ENCODE measurements at regions not wholly inside any gene's neighbourhood (a gene's known extent, or its start where the extent isn't known, plus 50 kb on each side); places are given as distances from the start of the nearest gene placed in this dataset.
"Not testable (repeated sequence)": the region's sequence is repeated elsewhere in the genome, so short reads cannot be mapped to it uniquely, and the experiment has no call there.

DNA sequence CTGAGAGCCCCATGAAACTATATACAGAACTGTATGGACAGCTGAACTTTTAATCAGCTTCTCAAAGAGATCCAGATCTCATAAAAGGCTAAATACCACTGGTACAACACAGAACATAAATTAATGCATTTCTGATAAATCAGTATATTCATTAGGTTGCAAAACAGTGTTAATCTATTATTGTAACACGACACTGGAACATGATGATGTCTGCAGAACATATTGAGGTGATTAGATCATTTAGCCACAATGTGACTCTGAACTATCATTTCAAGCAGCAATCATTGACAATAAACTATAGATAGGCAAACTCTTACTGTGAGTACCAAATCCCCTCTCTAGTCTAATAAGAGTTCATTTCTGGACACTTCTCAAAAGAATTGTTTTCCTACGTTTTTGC lies 50.3 kb downstream of the GASK1B start:
- DNase-seq (ENCODE audit: low read depth, low spot score), result peak; percentile 32
- no peak overlapping the region for H3K4me3 ChIP-seq (ENCODE audit: low read depth, low read length)
- TF ChIP-seq, protein P1, sequence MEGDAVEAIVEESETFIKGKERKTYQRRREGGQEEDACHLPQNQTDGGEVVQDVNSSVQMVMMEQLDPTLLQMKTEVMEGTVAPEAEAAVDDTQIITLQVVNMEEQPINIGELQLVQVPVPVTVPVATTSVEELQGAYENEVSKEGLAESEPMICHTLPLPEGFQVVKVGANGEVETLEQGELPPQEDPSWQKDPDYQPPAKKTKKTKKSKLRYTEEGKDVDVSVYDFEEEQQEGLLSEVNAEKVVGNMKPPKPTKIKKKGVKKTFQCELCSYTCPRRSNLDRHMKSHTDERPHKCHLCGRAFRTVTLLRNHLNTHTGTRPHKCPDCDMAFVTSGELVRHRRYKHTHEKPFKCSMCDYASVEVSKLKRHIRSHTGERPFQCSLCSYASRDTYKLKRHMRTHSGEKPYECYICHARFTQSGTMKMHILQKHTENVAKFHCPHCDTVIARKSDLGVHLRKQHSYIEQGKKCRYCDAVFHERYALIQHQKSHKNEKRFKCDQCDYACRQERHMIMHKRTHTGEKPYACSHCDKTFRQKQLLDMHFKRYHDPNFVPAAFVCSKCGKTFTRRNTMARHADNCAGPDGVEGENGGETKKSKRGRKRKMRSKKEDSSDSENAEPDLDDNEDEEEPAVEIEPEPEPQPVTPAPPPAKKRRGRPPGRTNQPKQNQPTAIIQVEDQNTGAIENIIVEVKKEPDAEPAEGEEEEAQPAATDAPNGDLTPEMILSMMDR (IDR thresholded peaks at IDR 0.05; ENCODE audit: low read depth, low read length), result no peak
- in situ Hi-C loops (cut with HindIII; ENCODE audit: low sequenced_read_pairs), result no loop called here

DNA sequence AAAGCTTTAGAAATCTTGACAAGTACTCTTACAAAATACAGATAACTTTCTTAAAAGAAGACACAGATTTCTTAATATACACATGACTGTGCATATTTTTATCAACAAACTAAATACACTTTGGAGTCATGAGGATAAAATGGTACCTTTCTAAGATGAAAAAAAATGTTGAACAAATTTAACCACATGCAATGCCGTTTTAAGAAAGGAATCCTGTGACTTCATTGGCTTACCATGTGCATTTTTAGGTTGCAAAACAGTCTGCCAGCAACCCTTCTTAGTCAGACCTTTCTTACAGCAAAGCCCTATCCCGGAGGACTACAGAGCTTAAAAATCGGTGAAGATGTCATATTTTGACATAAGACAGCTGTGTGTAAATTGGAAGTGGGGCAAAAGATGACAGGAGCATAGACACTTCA lies 51.7 kb downstream of the GASK1B start:
- TF ChIP-seq, protein P1 (IDR thresholded peaks at IDR 0.05; ENCODE audit: low read depth, low read length), result no peak
- in situ Hi-C loops (cut with HindIII; ENCODE audit: low sequenced_read_pairs), result no loop called here
- DNase-seq (ENCODE audit: low read depth, low spot score), result peak; percentile 94
- no peak overlapping the region for H3K4me3 ChIP-seq (ENCODE audit: low read depth, low read length)

DNA sequence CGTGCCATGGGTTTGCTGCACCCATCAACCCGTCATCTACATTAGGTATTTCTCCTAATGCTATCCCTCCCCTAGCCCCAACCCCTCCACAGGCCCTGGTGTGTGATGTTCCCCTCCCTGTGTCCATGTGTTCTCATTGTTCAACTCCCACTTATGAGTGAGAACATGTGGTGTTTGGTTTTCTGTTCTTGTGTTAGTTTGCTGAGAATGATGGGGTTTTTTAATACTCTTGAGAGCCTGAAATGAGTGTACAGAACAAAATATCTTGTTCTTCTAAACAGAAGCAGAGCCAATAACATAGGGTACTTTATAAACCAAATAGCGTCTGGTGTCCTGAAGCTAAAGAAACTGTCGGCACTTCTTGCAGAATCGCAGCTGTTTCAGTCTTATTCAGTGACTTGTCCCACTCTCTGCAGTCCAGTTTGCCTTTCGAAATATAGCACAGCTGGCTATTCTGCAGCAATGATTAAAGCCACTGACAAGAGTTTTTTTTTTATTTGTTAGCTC lies 52.1 kb downstream of the GASK1B start:
- DNase-seq (ENCODE audit: low read depth, low spot score); H3K4me3 ChIP-seq (ENCODE audit: low read depth, low read length); in situ Hi-C loops (cut with HindIII; ENCODE audit: low sequenced_read_pairs): not testable (repeated sequence)

DNA sequence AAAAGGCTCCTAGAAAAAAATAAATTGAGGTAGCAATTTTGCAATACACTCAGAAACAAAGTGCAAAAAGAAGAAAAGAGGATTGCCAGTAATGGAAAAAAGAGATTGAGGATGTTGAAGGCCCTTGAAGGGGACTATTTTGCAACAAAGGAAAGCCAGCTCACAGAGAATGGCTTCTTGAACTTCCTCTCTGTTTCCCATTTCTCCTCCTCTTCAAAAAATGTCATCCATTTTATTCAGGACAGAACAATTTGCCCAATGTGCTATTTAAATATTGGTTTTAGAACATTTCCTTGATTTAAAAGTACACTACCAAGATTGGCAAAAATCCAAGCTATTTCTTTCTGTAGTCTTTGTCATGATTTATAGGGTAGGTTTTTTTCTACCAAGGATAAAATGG lies 60.2 kb downstream of the GASK1B start:
- TF ChIP-seq, protein P1 (IDR thresholded peaks at IDR 0.05; ENCODE audit: low read depth, low read length), result no peak
- in situ Hi-C loops (cut with HindIII; ENCODE audit: low sequenced_read_pairs), result no loop called here
- peak; percentile 15 for DNase-seq (ENCODE audit: low read depth, low spot score)
- H3K4me3 ChIP-seq (ENCODE audit: low read depth, low read length), result no peak overlapping the region

DNA sequence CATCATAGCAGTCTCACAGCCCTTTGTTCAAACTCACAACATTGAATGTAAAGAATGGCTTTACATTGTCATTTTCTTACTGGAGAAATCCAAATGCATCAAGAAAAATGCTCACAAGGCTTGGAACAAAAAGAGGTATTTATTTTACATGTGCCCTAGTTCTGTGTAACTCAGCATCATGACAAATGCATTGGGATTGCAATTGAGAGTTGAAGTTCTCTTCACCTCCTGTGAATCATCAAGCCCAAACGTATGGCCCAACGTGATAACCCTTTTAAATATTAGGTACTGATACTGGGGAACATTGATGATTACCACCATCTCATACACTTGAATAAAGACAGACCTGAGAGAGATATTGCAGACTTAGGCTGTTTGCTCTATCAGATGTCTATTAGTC lies 61.6 kb downstream of the GASK1B start:
- TF ChIP-seq, protein P1 (IDR thresholded peaks at IDR 0.05; ENCODE audit: low read depth, low read length), result no peak
- DNase-seq (ENCODE audit: low read depth, low spot score), result no peak
- in situ Hi-C loops (cut with HindIII; ENCODE audit: low sequenced_read_pairs), result no loop called here
- H3K4me3 ChIP-seq (ENCODE audit: low read depth, low read length), result no peak overlapping the region

DNA sequence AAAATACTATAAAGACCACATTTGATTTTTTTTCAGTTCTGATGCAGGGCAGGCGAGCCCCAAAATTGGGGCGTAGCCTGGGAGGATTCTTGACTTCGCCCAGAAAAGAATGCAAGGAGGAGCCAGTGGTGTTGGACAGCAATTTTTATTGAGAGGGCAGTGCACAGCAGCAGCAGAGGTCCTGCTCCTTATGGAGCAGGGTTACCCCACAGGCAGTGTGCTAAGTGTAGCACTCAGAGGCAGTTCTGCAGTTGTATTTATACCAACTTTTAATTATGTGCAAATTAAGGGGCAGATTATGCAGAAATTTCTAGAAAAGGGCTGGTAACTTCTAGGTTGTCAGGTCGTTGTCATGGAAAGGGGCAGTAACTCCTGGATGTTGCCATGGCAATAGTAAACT lies 69.9 kb downstream of the GASK1B start:
- in situ Hi-C loops (cut with HindIII; ENCODE audit: low sequenced_read_pairs), result no loop called here

DNA sequence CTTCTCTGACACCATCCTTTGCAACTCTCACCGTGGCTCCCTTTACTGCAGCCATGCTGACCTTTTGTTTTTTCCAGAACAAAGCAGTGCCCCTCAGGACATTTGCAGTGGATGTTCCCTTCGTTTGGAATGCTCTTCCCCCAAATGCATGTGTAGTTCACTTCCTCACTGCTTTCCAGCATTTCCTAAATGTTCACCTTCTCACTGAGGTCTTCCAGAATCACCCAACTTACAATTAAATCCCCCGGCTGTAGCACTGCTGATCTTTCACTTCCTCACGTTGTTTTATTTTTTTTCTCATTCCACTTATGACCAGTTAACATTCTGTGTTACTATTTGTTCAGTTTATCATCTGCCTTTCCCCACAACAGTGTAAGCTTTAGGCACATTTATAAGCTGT lies 73.1 kb downstream of the GASK1B start:
- no peak for DNase-seq (ENCODE audit: low read depth, low spot score)
- H3K4me3 ChIP-seq (ENCODE audit: low read depth, low read length), result no peak overlapping the region
- in situ Hi-C loops (cut with HindIII; ENCODE audit: low sequenced_read_pairs), result no loop called here
- TF ChIP-seq, protein P1 (IDR thresholded peaks at IDR 0.05; ENCODE audit: low read depth, low read length), result no peak

More for the DNA sequence above, 69.9 kb downstream of the GASK1B start:
- TF ChIP-seq, protein P1 (IDR thresholded peaks at IDR 0.05; ENCODE audit: low read depth, low read length), result no peak
- DNase-seq (ENCODE audit: low read depth, low spot score), result no peak
- H3K4me3 ChIP-seq (ENCODE audit: low read depth, low read length), result no peak overlapping the region

All from astrocyte of the spinal cord (primary cell).